Testis (tissue), 2 donors: ENCODE measurements at regions not wholly inside any gene's neighbourhood (a gene's known extent, or its start where the extent isn't known, plus 50 kb on each side); places are given as distances from the start of the nearest gene placed in this dataset.

Source experiments
- POLR2A ChIP-seq: fragments of 450-650 bp; IDR thresholded peaks from one replicate; pipeline ENCODE4 v1.6.1; 2017; ENCODE audit warnings: antibody characterized with exemption, mild to moderate bottlenecking, moderate library complexity
- TF ChIP-seq, protein P1 (sequence below), 3 experiments: fragments of 450-650 bp in 2 of 3; fragments of 200-600 bp in 1 of 3; sonication (generic) in 1 of 3; IDR thresholded peaks; one replicate each; pipeline ENCODE4 v1.5.1; 2016 to 2019; ENCODE audit warnings: antibody characterized with exemption in 3 of 3, mild to moderate bottlenecking in 2 of 3, moderate library complexity in 1 of 3

DNA sequence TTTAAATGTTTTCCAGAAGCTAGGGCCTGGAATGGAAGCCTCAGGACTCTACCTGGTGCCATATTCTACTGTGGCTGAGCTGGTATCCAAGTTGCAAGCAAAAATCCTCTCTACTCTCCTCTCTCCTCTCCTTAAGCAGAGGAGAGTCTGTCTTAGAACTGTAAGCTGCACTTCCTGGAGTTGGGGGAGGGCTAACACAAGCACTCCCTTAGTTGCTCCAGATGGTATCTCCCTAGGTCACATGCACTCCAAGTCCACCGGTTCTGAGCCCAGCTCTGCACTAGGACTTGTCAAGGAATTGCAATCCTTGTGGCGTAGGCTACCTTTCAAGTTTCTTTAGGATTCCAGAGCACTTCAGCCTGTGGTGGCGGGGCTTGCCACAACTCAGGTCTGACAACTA lies 513.9 kb upstream of the RGMB start:
- TF ChIP-seq, protein P1, sequence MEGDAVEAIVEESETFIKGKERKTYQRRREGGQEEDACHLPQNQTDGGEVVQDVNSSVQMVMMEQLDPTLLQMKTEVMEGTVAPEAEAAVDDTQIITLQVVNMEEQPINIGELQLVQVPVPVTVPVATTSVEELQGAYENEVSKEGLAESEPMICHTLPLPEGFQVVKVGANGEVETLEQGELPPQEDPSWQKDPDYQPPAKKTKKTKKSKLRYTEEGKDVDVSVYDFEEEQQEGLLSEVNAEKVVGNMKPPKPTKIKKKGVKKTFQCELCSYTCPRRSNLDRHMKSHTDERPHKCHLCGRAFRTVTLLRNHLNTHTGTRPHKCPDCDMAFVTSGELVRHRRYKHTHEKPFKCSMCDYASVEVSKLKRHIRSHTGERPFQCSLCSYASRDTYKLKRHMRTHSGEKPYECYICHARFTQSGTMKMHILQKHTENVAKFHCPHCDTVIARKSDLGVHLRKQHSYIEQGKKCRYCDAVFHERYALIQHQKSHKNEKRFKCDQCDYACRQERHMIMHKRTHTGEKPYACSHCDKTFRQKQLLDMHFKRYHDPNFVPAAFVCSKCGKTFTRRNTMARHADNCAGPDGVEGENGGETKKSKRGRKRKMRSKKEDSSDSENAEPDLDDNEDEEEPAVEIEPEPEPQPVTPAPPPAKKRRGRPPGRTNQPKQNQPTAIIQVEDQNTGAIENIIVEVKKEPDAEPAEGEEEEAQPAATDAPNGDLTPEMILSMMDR (IDR thresholded peaks at IDR 0.05): no peak
- no peak for TF ChIP-seq POLR2A
